Neural crest cell (in vitro differentiated cells): ENCODE measurements at regions not wholly inside any gene's neighbourhood (a gene's known extent, or its start where the extent isn't known, plus 50 kb on each side); places are given as distances from the start of the nearest gene placed in this dataset.

Experiments
- DNase-seq: peaks from one replicate; pipeline ENCODE4 v3.0.0; 2021; ENCODE audit warnings: low read depth, mixed read lengths, low spot score
- H3K27ac Mint-ChIP-seq: one replicate; pipeline ENCODE4 v1.8.0; 2021; ENCODE audit warnings: mild to moderate bottlenecking, mixed read lengths; ENCODE audit not compliant: unreplicated experiment
- H3K27me3 Mint-ChIP-seq: 2 replicates; pipeline ENCODE4 v1.8.0; 2021; ENCODE audit warnings: low read depth, mild to moderate bottlenecking, mixed read lengths
- H3K36me3 Mint-ChIP-seq: 2 replicates; pipeline ENCODE4 v1.8.0; 2021; ENCODE audit warnings: low read depth, mild to moderate bottlenecking, mixed read lengths
- H3K4me1 Mint-ChIP-seq: 2 replicates; pipeline ENCODE4 v1.8.0; 2021; ENCODE audit warnings: mixed read lengths
- H3K4me3 Mint-ChIP-seq: one replicate; pipeline ENCODE4 v1.8.0; 2021; ENCODE audit warnings: mild to moderate bottlenecking, mixed read lengths
- H3K9me3 Mint-ChIP-seq: 2 replicates; pipeline ENCODE4 v1.8.0; 2021; ENCODE audit warnings: mixed read lengths
- TF ChIP-seq, protein P1 (sequence below): fragments of 200-600 bp; sonication (generic); conservative IDR thresholded peaks from 2 replicates; pipeline ENCODE4 v1.5.0; 2021; ENCODE audit warnings: antibody characterized with exemption, mild to moderate bottlenecking

DNA sequence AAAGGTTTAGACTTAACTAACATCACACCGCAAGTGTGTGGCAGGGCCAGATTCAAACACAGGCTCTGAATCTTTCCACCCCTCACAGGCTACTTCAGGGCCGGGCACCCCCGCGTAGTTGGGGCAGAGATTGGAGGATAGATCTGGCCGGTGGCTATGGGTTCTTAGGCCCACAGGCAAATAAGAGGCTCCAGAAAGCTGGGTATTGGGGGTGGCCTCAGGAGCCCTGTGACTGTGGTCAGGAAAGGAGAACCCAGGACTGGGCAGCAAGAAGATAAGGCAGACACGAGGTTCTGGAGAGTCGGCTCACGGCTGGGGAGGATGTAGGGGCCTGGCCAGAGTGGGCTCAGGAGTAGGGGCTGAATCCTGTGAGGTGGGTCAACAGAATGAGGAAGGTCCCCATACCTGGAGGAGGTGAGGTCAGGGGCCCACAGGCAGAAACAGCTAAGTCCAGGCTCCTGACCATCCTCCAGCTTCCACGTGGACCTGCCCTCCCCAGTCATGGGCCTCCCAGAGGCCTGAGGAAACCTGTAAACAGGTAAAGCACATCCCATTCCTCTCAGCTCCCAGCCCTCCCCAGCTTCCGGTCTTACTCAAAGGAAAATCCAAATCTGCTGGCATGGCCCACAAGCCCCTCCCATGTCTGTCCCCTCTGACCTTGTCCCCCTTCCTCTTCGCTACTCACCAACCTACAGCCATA lies 306.2 kb downstream of the MATN1 start:
- no peaks in the 10 kb centered on the region for H3K36me3 Mint-ChIP-seq
- H3K9me3 Mint-ChIP-seq, result no peaks in the 10 kb centered on the region
- H3K4me3 Mint-ChIP-seq, result no peak overlapping the region
- TF ChIP-seq, protein P1, sequence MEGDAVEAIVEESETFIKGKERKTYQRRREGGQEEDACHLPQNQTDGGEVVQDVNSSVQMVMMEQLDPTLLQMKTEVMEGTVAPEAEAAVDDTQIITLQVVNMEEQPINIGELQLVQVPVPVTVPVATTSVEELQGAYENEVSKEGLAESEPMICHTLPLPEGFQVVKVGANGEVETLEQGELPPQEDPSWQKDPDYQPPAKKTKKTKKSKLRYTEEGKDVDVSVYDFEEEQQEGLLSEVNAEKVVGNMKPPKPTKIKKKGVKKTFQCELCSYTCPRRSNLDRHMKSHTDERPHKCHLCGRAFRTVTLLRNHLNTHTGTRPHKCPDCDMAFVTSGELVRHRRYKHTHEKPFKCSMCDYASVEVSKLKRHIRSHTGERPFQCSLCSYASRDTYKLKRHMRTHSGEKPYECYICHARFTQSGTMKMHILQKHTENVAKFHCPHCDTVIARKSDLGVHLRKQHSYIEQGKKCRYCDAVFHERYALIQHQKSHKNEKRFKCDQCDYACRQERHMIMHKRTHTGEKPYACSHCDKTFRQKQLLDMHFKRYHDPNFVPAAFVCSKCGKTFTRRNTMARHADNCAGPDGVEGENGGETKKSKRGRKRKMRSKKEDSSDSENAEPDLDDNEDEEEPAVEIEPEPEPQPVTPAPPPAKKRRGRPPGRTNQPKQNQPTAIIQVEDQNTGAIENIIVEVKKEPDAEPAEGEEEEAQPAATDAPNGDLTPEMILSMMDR, result no peak
- no peak for DNase-seq
- H3K27ac Mint-ChIP-seq, result peak overlapping the region; percentile 75
- no peaks in the 10 kb centered on the region for H3K27me3 Mint-ChIP-seq
- no peaks in the 10 kb centered on the region for H3K4me1 Mint-ChIP-seq

DNA sequence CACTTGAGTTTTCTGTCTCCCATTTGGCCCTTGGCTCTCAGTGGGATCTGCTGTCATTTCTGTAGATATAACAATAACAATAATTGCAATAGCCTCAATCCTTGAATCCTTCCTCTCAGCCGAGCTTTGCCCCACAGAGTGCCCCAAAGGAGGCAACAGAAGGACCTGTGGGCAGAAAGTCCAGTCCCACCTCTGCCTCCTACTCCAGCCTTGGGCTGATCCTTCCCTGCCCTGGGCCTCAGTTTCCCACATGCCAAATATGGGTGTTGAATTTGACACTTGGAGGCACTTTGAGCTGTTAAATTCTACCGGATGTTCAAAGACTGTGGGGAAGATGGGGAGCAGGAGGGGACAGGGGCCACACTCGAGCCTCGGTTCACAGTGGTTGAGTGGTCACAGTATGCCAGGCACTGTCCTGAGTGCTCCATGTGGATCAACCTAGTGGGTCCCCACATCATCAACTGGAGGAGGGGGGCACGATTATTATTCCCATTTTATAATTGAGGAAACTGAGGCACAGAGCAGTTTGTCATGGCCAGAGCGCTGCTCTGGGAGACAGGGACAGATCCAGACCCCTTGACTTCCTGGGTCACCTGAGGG lies 307.1 kb downstream of the MATN1 start:
- H3K27ac Mint-ChIP-seq, result peak overlapping the region; percentile 75
- no peaks in the 10 kb centered on the region for H3K27me3 Mint-ChIP-seq
- peak; percentile 0 for DNase-seq
- H3K4me3 Mint-ChIP-seq, result no peak overlapping the region
- H3K4me1 Mint-ChIP-seq, result no peaks in the 10 kb centered on the region
- TF ChIP-seq, protein P1, result no peak
- no peaks in the 10 kb centered on the region for H3K36me3 Mint-ChIP-seq
- H3K9me3 Mint-ChIP-seq, result no peaks in the 10 kb centered on the region

DNA sequence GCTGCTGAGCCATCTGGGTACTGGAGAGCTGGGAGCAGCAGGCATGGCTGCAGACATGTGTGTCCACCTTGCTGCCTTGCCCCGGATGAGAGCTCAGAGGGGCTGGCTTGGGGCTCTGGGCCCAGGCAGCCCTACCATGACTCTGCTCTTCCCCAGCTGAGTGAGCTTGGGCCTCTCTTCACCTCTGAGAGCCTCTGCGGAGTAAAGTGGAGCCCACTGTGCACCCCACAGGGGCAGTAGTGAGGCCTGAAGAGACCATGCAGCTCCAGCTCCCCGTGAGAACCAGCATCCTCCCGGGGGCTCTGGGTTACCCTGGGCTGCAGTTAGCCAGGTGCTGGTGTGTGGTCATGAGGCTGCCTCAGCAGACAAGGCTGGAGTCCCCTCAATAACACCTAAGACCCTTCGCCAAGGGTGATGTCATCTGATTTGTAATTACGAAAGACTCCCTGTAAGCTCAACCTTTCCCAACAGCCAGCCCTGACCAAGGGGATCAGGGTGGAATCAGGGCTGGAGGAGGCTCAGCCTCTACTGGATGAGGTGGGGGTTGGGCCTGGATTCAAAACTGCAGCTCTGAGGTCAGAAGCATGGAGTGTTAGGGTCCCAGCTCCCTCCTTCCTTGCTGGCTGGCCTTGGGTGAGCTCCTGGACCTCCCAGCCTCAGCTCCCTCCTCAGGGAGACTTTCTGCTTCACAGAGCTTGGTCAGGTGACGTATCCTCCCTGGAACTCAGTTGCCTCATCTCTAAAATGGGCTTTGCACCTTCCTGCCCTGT lies 308.0 kb downstream of the MATN1 start:
- DNase-seq, result peak; percentile 0
- Mint-ChIP-seq H3K36me3 (no peaks in the 10 kb centered on the region), H3K4me1 (no peaks in the 10 kb centered on the region), H3K9me3 (no peaks in the 10 kb centered on the region), H3K27ac (no peak overlapping the region), H3K4me3 (no peak overlapping the region), H3K27me3 (no peaks in the 10 kb centered on the region)
- TF ChIP-seq, protein P1, result no peak

DNA sequence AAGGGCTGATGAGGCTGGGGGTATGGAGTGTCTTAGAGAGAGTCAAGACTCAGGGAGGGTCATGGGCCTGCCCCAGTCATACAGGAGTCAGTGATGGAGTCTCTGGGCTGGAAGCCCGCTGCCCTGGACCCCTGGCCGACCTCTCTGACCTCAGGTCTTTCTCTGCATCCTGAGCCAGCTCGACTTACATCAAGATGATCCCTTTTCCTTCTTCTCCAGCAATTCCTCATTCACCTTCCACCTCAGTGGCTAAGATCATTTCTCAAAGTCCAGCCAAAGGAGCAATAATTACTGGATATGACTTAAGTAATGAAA lies 308.6 kb downstream of the MATN1 start:
- no peaks in the 10 kb centered on the region for H3K9me3 Mint-ChIP-seq
- TF ChIP-seq, protein P1, result no peak
- H3K36me3 Mint-ChIP-seq, result no peaks in the 10 kb centered on the region
- no peak for DNase-seq
- no peak overlapping the region for H3K27ac Mint-ChIP-seq
- no peak overlapping the region for H3K4me3 Mint-ChIP-seq
- H3K27me3 Mint-ChIP-seq, result no peaks in the 10 kb centered on the region
- H3K4me1 Mint-ChIP-seq, result no peaks in the 10 kb centered on the region

DNA sequence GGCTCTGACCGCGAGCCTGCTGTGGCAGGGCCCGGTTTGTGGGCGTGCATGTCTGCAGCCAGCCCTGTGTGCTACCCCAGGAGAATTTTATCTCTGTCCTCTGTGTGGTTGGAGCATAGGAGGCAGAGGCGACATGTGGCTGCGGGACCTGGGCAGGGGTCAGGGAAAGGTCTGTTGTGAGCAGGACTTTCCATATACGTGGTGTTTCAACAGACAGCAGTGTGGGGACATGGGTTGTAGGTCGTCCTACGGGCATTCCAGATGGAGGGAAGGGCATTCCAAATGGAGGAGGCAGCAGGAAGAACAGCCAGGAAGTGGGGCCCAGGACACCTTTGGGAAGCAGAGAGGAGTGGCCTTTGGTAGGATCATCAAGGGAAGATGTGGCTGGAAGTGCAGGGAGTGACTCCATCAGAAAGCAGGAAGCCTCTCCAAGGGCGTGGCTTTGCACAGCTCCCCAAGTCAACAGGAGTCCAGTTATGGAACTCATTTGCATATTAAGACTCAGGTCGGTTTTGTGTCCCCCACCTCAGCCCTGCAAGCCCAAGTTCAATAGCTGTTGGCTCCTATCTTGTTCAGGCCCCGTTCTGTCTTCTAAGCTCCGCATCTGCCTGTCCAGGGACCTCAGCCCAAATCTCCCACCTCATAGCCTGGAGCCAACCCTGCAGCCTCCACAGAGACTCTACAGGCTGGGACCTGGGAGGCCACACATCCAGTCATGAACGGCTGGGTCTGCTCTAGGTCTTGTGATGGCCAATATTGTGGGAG lies 309.1 kb downstream of the MATN1 start:
- peak; percentile 0 for DNase-seq
- H3K4me3 Mint-ChIP-seq, result no peak overlapping the region
- H3K27me3 Mint-ChIP-seq, result no peaks in the 10 kb centered on the region
- peak overlapping the region; percentile 82 for H3K27ac Mint-ChIP-seq
- H3K9me3 Mint-ChIP-seq, result no peaks in the 10 kb centered on the region
- no peaks in the 10 kb centered on the region for H3K36me3 Mint-ChIP-seq
- TF ChIP-seq, protein P1, result no peak
- H3K4me1 Mint-ChIP-seq, result no peaks in the 10 kb centered on the region
